NT2/D1 (cell line): ENCODE measurements at regions not wholly inside any gene's neighbourhood (a gene's known extent, or its start where the extent isn't known, plus 50 kb on each side); places are given as distances from the start of the nearest gene placed in this dataset.

Experiments
- YY1 ChIP-seq: IDR thresholded peaks from 2 replicates; pipeline ENCODE4 v1.6.1; 2011; ENCODE audit not compliant: insufficient read length, insufficient read depth
- ZNF274 ChIP-seq: IDR thresholded peaks from 2 replicates; pipeline ENCODE4 v1.6.1; 2011; ENCODE audit warnings: mild to moderate bottlenecking, low read depth, low read length

DNA sequence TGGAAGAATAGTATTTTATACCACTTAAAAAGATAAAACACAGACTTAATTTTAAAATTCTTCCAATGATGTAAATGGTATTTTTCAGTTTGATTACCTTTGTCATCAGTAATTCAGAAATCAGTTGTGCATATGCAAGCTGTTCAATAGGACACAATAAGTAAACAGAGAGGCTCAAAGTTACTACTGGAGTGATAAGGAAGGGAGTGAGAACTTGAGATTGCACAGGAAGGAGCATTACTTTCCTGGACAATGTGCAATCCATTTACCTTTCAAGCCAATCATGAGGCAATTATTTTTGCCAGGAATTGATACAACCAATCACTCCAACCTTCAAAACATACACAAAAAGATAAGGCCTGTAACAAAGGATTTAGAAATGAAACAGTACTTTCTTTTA, 1024.3 kb downstream of the RAPGEF2 start:
- TF ChIP-seq YY1, result no peak
- no peak for TF ChIP-seq ZNF274
